Mammary epithelial cell (primary cell): ENCODE measurements at regions not wholly inside any gene's neighbourhood (a gene's known extent, or its start where the extent isn't known, plus 50 kb on each side); places are given as distances from the start of the nearest gene placed in this dataset.

Experiments
- EZH2 ChIP-seq: IDR thresholded peaks from 2 replicates; pipeline ENCODE4 v1.6.1; 2012; ENCODE audit warnings: low read length, inconsistent platforms, borderline replicate concordance
- TF ChIP-seq, protein P1 (sequence below), 2 donors: IDR thresholded peaks in 1 of 2; conservative IDR thresholded peaks in 1 of 2; 2 replicates each; pipeline ENCODE4 v1.5.1; 2011 to 2012; ENCODE audit warnings: inconsistent platforms in 2 of 2, low read length in 2 of 2, mild to moderate bottlenecking in 2 of 2, control low read depth in 1 of 2, low read depth in 1 of 2; ENCODE audit not compliant: insufficient read depth in 1 of 2; ENCODE audit errors: extremely low read depth in 1 of 2

DNA sequence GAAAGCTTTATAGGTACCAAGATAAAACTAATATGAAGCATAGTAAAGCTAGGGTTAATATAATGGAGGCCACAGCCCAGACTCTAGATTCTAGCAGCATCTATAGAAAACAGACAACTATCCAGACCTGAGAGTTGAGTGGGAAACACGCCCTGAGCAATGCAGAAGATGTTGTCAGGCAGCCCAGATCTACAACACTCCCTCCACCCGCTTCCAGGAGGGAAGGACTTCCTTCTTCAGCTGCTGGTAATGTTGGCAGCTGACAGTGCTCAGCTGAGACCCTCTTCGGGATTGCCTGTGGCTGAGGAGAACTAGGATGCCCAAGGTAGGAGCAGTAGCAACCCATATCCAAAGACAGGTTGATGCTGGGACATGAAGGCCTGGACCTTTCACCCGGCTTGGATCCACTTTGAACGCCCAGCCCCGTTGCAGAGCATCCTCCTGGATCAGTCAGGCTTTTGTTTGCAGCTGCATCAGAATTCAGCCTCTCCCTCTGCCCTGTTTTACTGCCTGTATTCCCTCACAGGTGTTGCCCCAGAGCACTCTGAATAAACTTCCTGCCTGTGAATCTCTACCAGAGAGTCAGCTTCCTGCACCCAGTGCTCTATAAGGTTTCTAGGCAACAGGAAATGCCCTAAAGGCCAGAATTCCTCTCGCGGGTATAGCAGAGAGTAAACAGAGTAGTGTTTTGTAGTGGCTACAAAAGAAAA is 174.7 kb upstream of the IL12A start:
- TF ChIP-seq, protein P1, sequence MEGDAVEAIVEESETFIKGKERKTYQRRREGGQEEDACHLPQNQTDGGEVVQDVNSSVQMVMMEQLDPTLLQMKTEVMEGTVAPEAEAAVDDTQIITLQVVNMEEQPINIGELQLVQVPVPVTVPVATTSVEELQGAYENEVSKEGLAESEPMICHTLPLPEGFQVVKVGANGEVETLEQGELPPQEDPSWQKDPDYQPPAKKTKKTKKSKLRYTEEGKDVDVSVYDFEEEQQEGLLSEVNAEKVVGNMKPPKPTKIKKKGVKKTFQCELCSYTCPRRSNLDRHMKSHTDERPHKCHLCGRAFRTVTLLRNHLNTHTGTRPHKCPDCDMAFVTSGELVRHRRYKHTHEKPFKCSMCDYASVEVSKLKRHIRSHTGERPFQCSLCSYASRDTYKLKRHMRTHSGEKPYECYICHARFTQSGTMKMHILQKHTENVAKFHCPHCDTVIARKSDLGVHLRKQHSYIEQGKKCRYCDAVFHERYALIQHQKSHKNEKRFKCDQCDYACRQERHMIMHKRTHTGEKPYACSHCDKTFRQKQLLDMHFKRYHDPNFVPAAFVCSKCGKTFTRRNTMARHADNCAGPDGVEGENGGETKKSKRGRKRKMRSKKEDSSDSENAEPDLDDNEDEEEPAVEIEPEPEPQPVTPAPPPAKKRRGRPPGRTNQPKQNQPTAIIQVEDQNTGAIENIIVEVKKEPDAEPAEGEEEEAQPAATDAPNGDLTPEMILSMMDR (conservative IDR thresholded peaks at IDR 0.05 in 1 of 2, IDR thresholded peaks at IDR 0.05 in 1 of 2; ENCODE audit: extremely low read depth in 1 of 2, insufficient read depth in 1 of 2, low read depth in 1 of 2, low read length in 2 of 2) = no peak
- TF ChIP-seq EZH2 = no peak
